Heart left ventricle (tissue), 16 donors: ENCODE measurements at regions not wholly inside any gene's neighbourhood (a gene's known extent, or its start where the extent isn't known, plus 50 kb on each side); places are given as distances from the start of the nearest gene placed in this dataset.
"Not testable (repeated sequence)": the region's sequence is repeated elsewhere in the genome, so short reads cannot be mapped to it uniquely, and the experiment has no call there.

Experiments
- ATAC-seq, 4 donors: fragments of 200-7000 bp; cut with Tn5 transposase; one replicate each; pipeline ENCODE4 v1.9.1; 2020 to 2022; ENCODE audit warnings: moderate library complexity in 4 of 4, mild to moderate bottlenecking in 3 of 4, moderate number of reproducible peaks in 1 of 4
- DNase-seq, 5 donors: peaks; one replicate each; pipeline ENCODE4 v3.0.0-alpha.2; 2020
- H3K27ac ChIP-seq, 12 donors: fragments of 200-600 bp; sonication (generic) in 4 of 12; one replicate each; pipeline versions ENCODE4 v1.5.0 to v1.8.0; 2016 to 2022; ENCODE audit warnings: mild to moderate bottlenecking in 2 of 12
- H3K27me3 ChIP-seq, 9 donors: fragments of 200-600 bp; sonication (generic) in 2 of 9; one replicate each; pipeline versions ENCODE4 v1.5.1 to v1.8.0; 2016 to 2022; ENCODE audit warnings: mild to moderate bottlenecking in 3 of 9
- H3K36me3 ChIP-seq, 9 donors: fragments of 200-600 bp; sonication (generic) in 2 of 9; one replicate each; pipeline versions ENCODE4 v1.5.0 to v1.8.0; 2018 to 2022; ENCODE audit warnings: mild to moderate bottlenecking in 2 of 9
- H3K4me1 ChIP-seq, 12 donors: fragments of 200-600 bp; sonication (generic) in 4 of 12; one replicate each; pipeline versions ENCODE4 v1.5.0 to v1.8.0; 2016 to 2022; ENCODE audit warnings: mild to moderate bottlenecking in 3 of 12
- H3K4me3 ChIP-seq, 12 donors: fragments of 200-600 bp; sonication (generic) in 4 of 12; one replicate each; pipeline versions ENCODE4 v1.5.0 to v1.8.0; 2017 to 2022; ENCODE audit warnings: mild to moderate bottlenecking in 9 of 12, moderate library complexity in 4 of 12
- H3K9me3 ChIP-seq, 12 donors: fragments of 200-600 bp; sonication (generic) in 4 of 12; one replicate each; pipeline versions ENCODE4 v1.5.0 to v1.8.0; 2016 to 2022; ENCODE audit warnings: mild to moderate bottlenecking in 1 of 12
- CTCF ChIP-seq, 12 donors: fragments of 200-600 bp; sonication (generic) in 4 of 12; IDR thresholded peaks; one replicate each; pipeline versions ENCODE4 v1.5.0 to v1.8.0; 2018 to 2022; ENCODE audit warnings: antibody characterized with exemption in 12 of 12, mild to moderate bottlenecking in 5 of 12
- POLR2A ChIP-seq, 2 donors: fragments of 450-650 bp; IDR thresholded peaks; one replicate each; pipeline ENCODE4 v1.6.1; 2017; ENCODE audit warnings: antibody characterized with exemption in 2 of 2, mild to moderate bottlenecking in 2 of 2, moderate library complexity in 2 of 2
- WGBS, 4 donors: extraction: QIAGEN DNeasy Blood & Tissue Kit in 2 of 4; methylation state at CpG; one replicate each; pipeline versions ENCODE4 v1.1.5 to v1.1.7; 2013 to 2018; 5-methylcytosine and 5-hydroxymethylcytosine counted together
- intact Hi-C, 10 donors: fragments of 100-400 bp; cut with DNase I; formaldehyde crosslinking; loops; one replicate each; pipeline versions ENCODE4 v1.11.1 to v1.14.2; 2022
- donor health status: ischemic (EF 13 %, LVEDD 7.1; RV severe dilation, severe dysfunction).
- donor health status: healthy with polysubstance abuse.
- donor health status: DM: no; HTN: yes; CAD: no.
- donor health status: DM: no; HTN: no; CAD: no.
- donor health status: ischemic (EF 25% LVEDD 6.9; RV normal size, moderate dysfunction).
- donor health status: ischemic (EF 25% LVEDD 5.7; RV mildly dilated, moderate dysfunction).
- donor health status: healthy.
- donor health status: DM: yes; HTN: yes; CAD: no.
- donor health status: ischemic (EF 35%, LVEDD 5.7; RV mildly dilated, moderate dysfunction).
- donor health status: nonischemic (EF 11% LVEDD 7.7; RV severe dilation, severe dysfunction).
- donor health status: DM: yes; HTN: yes; CAD: no.
- donor health status: PGD.
- donor health status: ischemic (EF 29% LVEDD 5.4; RV normal size, mild dysfunction).
- donor health status: nonischemic (EF 23%, LVEDD 6.1; RV moderate dilation, normal function).

GRCh38 chr15:20280933-20281463 is 260.6 kb downstream of the GOLGA6L6 start:
- Histone ChIP-seq H3K4me1 (no peaks in the 10 kb centered on the region), H3K36me3 (no peaks in the 10 kb centered on the region), H3K27me3 (peaks cover 0 to 28% (median 0%) of the 10 kb centered on the region in 9 donors), H3K27ac (no peak overlapping the region), H3K4me3 (no peak overlapping the region), H3K9me3 (peaks cover 0 to 41% (median 7%) of the 10 kb centered on the region in 12 donors)
- DNase-seq (peak in 1 of 5 donors; percentile 72), ATAC-seq (peak in 3 of 4 donors; percentile 14 to 28 (median 27))
- intact Hi-C loops, result no loop called here
- WGBS, 4 donors, result 74 to 79% (median 76%) methylated on average over 16 of the region's 16 CpGs
- TF ChIP-seq CTCF (IDR thresholded peaks at IDR 0.05), result no peak
- TF ChIP-seq POLR2A (IDR thresholded peaks at IDR 0.05), result no peak

- H3K9me3 ChIP-seq, result peaks cover 0 to 41% (median 7%) of the 10 kb centered on the region in 12 donors
- H3K4me3 ChIP-seq, intact Hi-C loops, H3K36me3 ChIP-seq, H3K4me1 ChIP-seq, H3K27ac ChIP-seq: not testable (repeated sequence)
- peaks cover 0 to 22% (median 0%) of the 10 kb centered on the region in 9 donors for H3K27me3 ChIP-seq
- DNase-seq (peak in 1 of 5 donors; percentile 63), ATAC-seq (peak in 3 of 4 donors; percentile 22 to 40 (median 30))
- WGBS, 4 donors, result 66 to 72% (median 70%) methylated on average over 13 of the region's 13 CpGs
Measured at GRCh38 chr15:20280141-20280932, 261.3 kb downstream of the GOLGA6L6 start.

- WGBS, 4 donors, result 45 to 50% (median 47%) methylated on average over 4 of the region's 4 CpGs
- not testable (repeated sequence) for H3K4me3 ChIP-seq, ATAC-seq, H3K4me1 ChIP-seq, H3K27ac ChIP-seq, H3K36me3 ChIP-seq
- Histone ChIP-seq H3K27me3 (peaks cover 0 to 20% (median 0%) of the 10 kb centered on the region in 9 donors), H3K9me3 (peaks cover 0 to 41% (median 7%) of the 10 kb centered on the region in 12 donors)
- intact Hi-C loops, result loop anchor here in 1 of 10 donors (10.0 kb wide), 1 partner anchor 84 kb away; no protein-coding TSS in a partner anchor
- DNase-seq, result peak in 1 of 5 donors; percentile 20
Measured at GRCh38 chr15:20279056-20279455, 262.5 kb downstream of the GOLGA6L6 start.

- H3K36me3 ChIP-seq, H3K27ac ChIP-seq, H3K4me3 ChIP-seq, ATAC-seq, H3K4me1 ChIP-seq: not testable (repeated sequence)
- 15 to 28% (median 25%) methylated on average over 1 of the region's 1 CpG for WGBS, 4 donors
- peak in 1 of 5 donors; percentile 47 for DNase-seq
- intact Hi-C loops, result loop anchor here in 1 of 10 donors (10.0 kb wide), 1 partner anchor 84 kb away; no protein-coding TSS in a partner anchor
- peaks cover 0 to 20% (median 0%) of the 10 kb centered on the region in 9 donors for H3K27me3 ChIP-seq
- peaks cover 0 to 41% (median 7%) of the 10 kb centered on the region in 12 donors for H3K9me3 ChIP-seq
Measured at GRCh38 chr15:20278376-20278775, 263.2 kb downstream of the GOLGA6L6 start.

GRCh38 chr15:20277451-20277850 is 264.1 kb downstream of the GOLGA6L6 start:
- intact Hi-C loops, result loop anchor here in 1 of 10 donors (10.0 kb wide), 1 partner anchor 83 kb away; no protein-coding TSS in a partner anchor
- 74 to 83% (median 81%) methylated on average over 3 of the region's 3 CpGs for WGBS, 4 donors
- H3K36me3 ChIP-seq, H3K4me3 ChIP-seq, H3K4me1 ChIP-seq, ATAC-seq, H3K27ac ChIP-seq: not testable (repeated sequence)
- peaks cover 0 to 40% (median 5%) of the 10 kb centered on the region in 12 donors for H3K9me3 ChIP-seq
- peaks cover 0 to 24% (median 0%) of the 10 kb centered on the region in 9 donors for H3K27me3 ChIP-seq
- DNase-seq, result peak in 1 of 5 donors; percentile 12

- intact Hi-C loops, result loop anchor here in 1 of 10 donors (10.0 kb wide), 1 partner anchor 82 kb away; no protein-coding TSS in a partner anchor
- 68 to 71% (median 71%) methylated on average over 13 of the region's 13 CpGs for WGBS, 4 donors
- H3K27ac ChIP-seq, H3K4me3 ChIP-seq, H3K36me3 ChIP-seq, H3K4me1 ChIP-seq, ATAC-seq: not testable (repeated sequence)
- Histone ChIP-seq H3K9me3 (peaks cover 0 to 37% (median 2%) of the 10 kb centered on the region in 12 donors), H3K27me3 (peaks cover 0 to 28% (median 0%) of the 10 kb centered on the region in 9 donors)
- peak in 1 of 5 donors; percentile 70 for DNase-seq
Measured at GRCh38 chr15:20276312-20277114, 265.1 kb downstream of the GOLGA6L6 start.

GRCh38 chr15:20275373-20275967 is 266.1 kb downstream of the GOLGA6L6 start:
- peak in 1 of 5 donors; percentile 25 for DNase-seq
- H3K27ac ChIP-seq, result not testable (repeated sequence)

More at GRCh38 chr15:20275373-20275967, 266.1 kb downstream of the GOLGA6L6 start:
- H3K9me3 ChIP-seq, result peaks cover 0 to 26% (median 2%) of the 10 kb centered on the region in 12 donors
- ATAC-seq, H3K4me3 ChIP-seq, H3K36me3 ChIP-seq, H3K4me1 ChIP-seq: not testable (repeated sequence)
- whole genome bisulfite sequencing, 4 donors, result 54 to 56% (median 54%) methylated on average over 5 of the region's 5 CpGs
- peaks cover 0 to 21% (median 0%) of the 10 kb centered on the region in 9 donors for H3K27me3 ChIP-seq
- intact Hi-C loops, result loop anchor here in 1 of 10 donors (10.0 kb wide), 1 partner anchor 81 kb away; no protein-coding TSS in a partner anchor
